GM23248 (cell line): ENCODE measurements at regions not wholly inside any gene's neighbourhood (a gene's known extent, or its start where the extent isn't known, plus 50 kb on each side); places are given as distances from the start of the nearest gene placed in this dataset.
"Not testable (repeated sequence)": the region's sequence is repeated elsewhere in the genome, so short reads cannot be mapped to it uniquely, and the experiment has no call there.

Experiments
- EZH2 ChIP-seq: fragments of 200-600 bp; sonication (generic); IDR thresholded peaks from 2 replicates; pipeline ENCODE4 v1.6.1; 2018; ENCODE audit warnings: antibody characterized with exemption, mild to moderate bottlenecking; ENCODE audit not compliant: insufficient read depth, poor library complexity, severe bottlenecking
- EZH2phosphoT487 ChIP-seq: fragments of 200-600 bp; sonication (generic); IDR thresholded peaks from 2 replicates; pipeline ENCODE4 v1.6.1; 2018; ENCODE audit warnings: antibody characterized with exemption, moderate library complexity, mild to moderate bottlenecking, low read depth; ENCODE audit not compliant: insufficient read depth

DNA sequence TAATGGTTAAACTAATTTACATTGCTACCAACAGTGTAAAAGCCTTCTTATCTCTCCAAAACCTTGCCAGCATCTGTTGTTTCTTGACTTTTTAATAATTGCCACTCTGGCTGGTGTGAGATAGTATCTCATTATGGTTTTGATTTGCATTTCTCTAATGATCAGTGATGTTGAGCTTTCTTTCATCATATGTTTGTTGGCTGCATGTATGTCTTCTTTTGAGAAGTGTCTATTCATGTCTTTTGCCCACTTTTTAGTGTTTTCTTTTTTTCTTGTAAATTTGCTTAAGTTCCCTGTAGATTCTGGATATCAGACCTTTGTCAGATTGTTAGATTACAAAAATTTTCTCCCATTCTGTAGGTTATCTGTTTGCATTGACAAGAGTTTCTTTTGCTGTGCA, 77.0 kb upstream of the MANSC4 start:
- not testable (repeated sequence) for TF ChIP-seq EZH2phosphoT487, EZH2
